ENCODE measurements at regions not wholly inside any gene's neighbourhood (a gene's known extent, or its start where the extent isn't known, plus 50 kb on each side); places are given as distances from the start of the nearest gene placed in this dataset.

DNA sequence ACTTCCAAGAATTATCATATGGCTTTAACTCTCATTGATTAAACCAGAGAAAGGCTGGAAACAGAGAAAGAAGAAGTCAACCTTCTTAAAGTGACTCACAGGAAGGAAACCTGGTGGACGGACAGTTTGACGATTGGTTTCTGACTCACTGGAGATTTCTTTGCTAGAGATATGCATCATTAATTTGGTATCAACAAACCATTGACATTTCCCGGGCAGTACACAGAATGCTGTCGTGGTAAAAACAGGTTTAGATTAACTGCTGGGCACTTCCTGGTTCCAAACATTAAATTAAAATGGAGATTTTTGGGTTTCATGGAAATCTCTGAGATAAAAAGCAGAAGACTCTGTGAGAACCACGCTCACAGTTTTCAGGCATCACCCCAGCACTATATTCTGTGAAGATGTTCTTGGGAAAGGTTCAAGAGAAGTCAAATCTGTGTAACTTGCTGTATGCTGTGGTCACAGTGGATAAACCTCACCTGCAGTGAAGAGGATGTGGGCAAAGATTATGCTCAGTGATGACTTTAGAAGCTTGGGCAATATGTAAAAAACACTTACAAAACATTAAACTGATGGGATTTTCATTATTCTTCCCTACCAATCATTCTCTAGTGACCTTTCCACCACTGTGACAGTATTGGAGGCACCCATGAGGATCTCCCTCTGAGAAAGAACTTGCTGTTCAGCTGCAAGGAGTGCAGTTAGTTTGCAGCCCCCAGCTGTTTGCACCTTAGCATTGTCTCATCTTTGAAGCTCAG lies 61.1 kb upstream of the CD44 start:
- DNase-seq, result no peak

DNA sequence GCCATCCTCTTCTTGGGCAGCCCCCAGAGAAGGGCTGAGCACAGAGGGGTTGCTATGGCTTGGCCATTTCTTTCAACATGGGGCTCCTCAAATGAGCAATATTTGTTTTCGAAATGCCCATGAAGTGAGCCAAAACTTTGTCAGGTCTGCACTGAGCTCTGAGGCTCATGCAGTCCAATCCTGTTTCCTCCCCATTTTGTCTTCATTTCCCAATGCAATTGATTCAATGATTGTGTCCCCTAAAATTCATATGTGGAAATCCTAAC lies 60.6 kb upstream of the CD44 start:
- DNase-seq, result no peak

GRCh38 chr11:35079611-35080010 lies 59.4 kb upstream of the CD44 start:
- no peak for DNase-seq

DNA sequence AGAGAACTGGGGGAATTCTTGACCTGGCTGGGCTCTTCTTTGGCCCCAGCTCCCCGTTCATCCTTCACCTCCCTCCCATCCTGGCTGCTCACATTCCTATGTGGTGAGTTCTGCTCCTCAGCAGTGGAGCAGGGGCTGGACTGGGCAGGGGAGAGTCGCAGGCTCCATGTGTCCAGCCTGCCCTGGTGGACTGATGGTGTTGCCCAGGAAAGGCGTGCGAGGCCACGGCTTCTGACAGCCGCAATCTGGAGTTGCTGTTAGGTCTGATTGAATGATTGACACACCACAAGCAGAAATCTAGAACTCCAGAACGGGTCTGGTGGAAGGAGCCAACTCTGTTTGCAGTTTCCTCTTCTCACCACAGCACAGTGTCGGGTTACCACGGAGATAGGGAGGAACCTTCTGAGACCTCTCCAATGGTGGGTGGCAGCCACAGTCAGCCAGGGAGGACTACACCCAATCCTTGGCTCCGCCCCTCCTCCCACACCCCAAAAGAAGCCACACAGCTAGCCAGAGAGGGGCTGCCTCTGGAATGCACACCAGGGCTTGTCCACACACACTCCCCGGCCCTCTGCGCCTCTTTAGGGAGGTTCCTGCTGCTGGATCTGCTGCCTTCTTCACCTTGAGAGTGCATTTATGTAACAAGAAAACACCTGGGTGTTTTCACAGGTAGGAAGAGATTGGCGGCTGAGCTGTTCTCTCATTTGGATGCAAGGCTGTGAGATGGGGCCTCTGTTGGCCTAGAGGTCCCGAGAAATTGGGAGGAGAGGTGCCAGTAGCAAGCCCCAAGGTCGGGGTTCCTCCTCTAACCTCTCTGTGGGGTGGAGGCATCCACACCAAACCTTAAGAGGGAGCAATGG lies 56.4 kb upstream of the CD44 start:
- DNase-seq, result no peak

DNA sequence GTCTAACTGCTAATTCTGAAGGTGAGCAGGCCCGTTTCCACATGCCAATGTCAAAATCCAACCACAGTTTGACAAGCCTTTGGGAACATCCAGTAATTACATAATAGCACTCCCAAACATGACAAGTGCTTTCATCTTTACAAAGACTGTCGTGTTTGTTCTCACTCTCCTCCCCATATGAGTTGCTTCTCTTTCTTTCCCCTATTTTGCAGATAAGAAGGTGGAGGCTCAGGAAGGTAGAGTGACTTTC lies 55.9 kb upstream of the CD44 start:
- DNase-seq, result no peak

- peak; percentile 69 for DNase-seq
Measured at GRCh38 chr11:35083431-35084238, 55.3 kb upstream of the CD44 start.

- DNase-seq, result no peak
Measured at GRCh38 chr11:35084817-35085440, 54.0 kb upstream of the CD44 start.

DNA sequence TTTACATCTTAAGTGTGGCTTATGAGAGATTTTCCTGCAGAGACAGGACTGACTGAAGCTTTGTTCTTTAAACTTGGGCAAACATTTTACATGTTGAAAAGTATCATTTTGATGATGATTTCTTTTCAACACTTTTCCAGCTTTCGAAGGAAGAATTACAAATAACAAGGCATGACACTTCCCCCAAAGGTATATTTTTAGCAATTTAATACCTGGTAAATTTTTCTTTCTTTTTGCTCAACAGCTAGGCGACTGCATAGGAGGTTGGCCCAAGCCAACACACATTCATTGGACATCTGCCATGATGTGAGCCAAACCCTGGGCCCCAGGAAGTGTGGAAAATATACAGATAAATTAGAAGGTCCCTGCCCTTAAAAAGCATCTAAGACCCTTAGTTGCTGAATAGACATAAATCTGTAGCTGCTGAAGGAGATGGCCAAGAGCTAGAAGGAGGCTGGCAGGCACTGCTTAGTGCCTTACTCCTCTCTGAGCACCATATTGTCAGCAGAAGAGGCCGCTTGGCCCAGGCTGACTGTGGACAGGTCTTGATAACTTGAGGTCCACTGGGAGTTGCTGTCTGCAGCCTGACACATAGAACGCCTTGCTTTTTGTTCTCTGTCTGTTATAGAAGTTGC lies 53.3 kb upstream of the CD44 start:
- DNase-seq, result no peak

- DNase-seq, result no peak
Measured at GRCh38 chr11:35087648-35088047, 51.3 kb upstream of the CD44 start.

DNA sequence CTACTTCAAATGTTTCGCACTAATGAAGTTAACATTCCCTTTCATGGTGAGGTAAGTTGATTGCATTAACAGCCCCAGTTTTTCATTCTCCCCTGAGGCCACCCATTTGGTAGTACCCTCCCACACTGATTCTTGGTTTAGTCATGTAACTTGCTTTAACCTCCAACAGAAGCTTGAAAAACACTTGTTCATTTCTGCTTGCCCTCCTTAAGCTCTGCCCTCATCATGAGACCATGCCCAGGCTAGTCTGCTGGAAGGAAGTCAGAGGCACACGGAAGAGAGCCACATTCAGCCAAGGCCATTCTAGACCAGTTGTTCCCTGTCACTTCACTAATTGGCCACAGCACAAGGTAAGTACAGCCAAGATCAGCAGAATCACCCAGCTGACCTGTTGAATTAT lies 50.7 kb upstream of the CD44 start:
- no peak for DNase-seq

DNA sequence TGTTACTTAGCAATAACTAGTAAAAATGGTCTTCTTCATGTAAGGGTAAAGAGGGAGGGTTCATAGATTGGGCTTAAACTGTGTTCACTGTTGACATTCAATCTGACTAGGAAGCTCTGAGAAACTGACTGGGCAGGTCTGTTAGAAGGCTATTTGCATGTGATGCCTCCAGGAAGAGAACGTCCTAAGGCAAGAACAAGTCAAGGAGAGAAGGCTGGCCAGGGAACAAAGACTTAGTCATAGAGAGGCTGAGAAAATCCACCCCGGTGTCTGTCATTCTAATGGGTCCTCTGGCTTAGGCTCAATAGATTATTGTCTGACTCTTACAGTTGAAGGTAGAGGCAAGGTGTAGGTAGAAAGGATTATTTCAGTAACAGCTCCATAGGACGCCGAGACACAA lies 50.3 kb upstream of the CD44 start:
- no peak for DNase-seq
